Fibroblast of skin of right quadriceps (primary cell): ENCODE measurements at regions not wholly inside any gene's neighbourhood (a gene's known extent, or its start where the extent isn't known, plus 50 kb on each side); places are given as distances from the start of the nearest gene placed in this dataset.

ENCODE experiments used
- DNase-seq: peaks from one replicate; pipeline ENCODE4 v3.0.0-alpha.2; 2013

GRCh38 chr9:28234133-28234893, 661.0 kb upstream of the C9orf72 start:
- peak; percentile 61 for DNase-seq

- peak; percentile 83 for DNase-seq
Measured at GRCh38 chr9:28234894-28235277, 661.6 kb upstream of the C9orf72 start.

- DNase-seq, result peak; percentile 50
Measured at GRCh38 chr9:28249424-28249823, 676.1 kb upstream of the C9orf72 start.

GRCh38 chr9:28255174-28255573, 681.9 kb upstream of the C9orf72 start:
- DNase-seq, result no peak

- no peak for DNase-seq
Measured at GRCh38 chr9:28260330-28260729, 687.0 kb upstream of the C9orf72 start.

- peak; percentile 84 for DNase-seq
Measured at GRCh38 chr9:28264368-28264767, 691.1 kb upstream of the C9orf72 start.

- no peak for DNase-seq
Measured at GRCh38 chr9:28267351-28267750, 694.1 kb upstream of the C9orf72 start.

GRCh38 chr9:28270156-28270555, 696.9 kb upstream of the C9orf72 start:
- no peak for DNase-seq

GRCh38 chr9:28272127-28272526, 698.8 kb upstream of the C9orf72 start:
- DNase-seq, result no peak

GRCh38 chr9:28287455-28287854, 714.2 kb upstream of the C9orf72 start:
- DNase-seq, result no peak

GRCh38 chr9:28289746-28290145, 716.5 kb upstream of the C9orf72 start:
- no peak for DNase-seq

- DNase-seq, result no peak
Measured at GRCh38 chr9:28293369-28294090, 720.2 kb upstream of the C9orf72 start.

- DNase-seq, result peak; percentile 77
Measured at GRCh38 chr9:28301281-28301680, 728.0 kb upstream of the C9orf72 start.

GRCh38 chr9:28317745-28318144, 744.5 kb upstream of the C9orf72 start:
- no peak for DNase-seq

- no peak for DNase-seq
Measured at GRCh38 chr9:28318515-28318914, 745.2 kb upstream of the C9orf72 start.

- DNase-seq, result no peak
Measured at GRCh38 chr9:28319981-28320380, 746.7 kb upstream of the C9orf72 start.

- DNase-seq, result no peak
Measured at GRCh38 chr9:28320616-28321015, 747.3 kb upstream of the C9orf72 start.

- no peak for DNase-seq
Measured at GRCh38 chr9:28329323-28329722, 756.0 kb upstream of the C9orf72 start.

GRCh38 chr9:28332648-28333047, 759.4 kb upstream of the C9orf72 start:
- DNase-seq, result no peak

GRCh38 chr9:28341913-28342312, 768.6 kb upstream of the C9orf72 start:
- no peak for DNase-seq

GRCh38 chr9:28342815-28343338, 769.6 kb upstream of the C9orf72 start:
- no peak for DNase-seq

- DNase-seq, result no peak
Measured at GRCh38 chr9:28363151-28363562, 789.9 kb upstream of the C9orf72 start.

- peak; percentile 84 for DNase-seq
Measured at GRCh38 chr9:28365020-28365640, 791.8 kb upstream of the C9orf72 start.

GRCh38 chr9:28365728-28366127, 792.4 kb upstream of the C9orf72 start:
- peak; percentile 84 for DNase-seq
